NCI-H345 (cell line): ENCODE measurements at regions not wholly inside any gene's neighbourhood (a gene's known extent, or its start where the extent isn't known, plus 50 kb on each side); places are given as distances from the start of the nearest gene placed in this dataset.

ENCODE experiments used
- DNase-seq: peaks from one replicate; lab custom pipeline; 2025; lab: John Stamatoyannopoulos, UW

- DNase-seq, result no peak
Observed at GRCh38 chr5:2602451-2603271, 148.8 kb downstream of the IRX2 start.

GRCh38 chr5:2598503-2598902, 153.0 kb downstream of the IRX2 start:
- DNase-seq, result no peak

- DNase-seq, result no peak
Observed at GRCh38 chr5:2594701-2595100, 156.8 kb downstream of the IRX2 start.

GRCh38 chr5:2592766-2593165, 158.7 kb downstream of the IRX2 start:
- no peak for DNase-seq

GRCh38 chr5:2591777-2592453, 159.6 kb downstream of the IRX2 start:
- peak; percentile 50 for DNase-seq

GRCh38 chr5:2588850-2589501, 162.5 kb downstream of the IRX2 start:
- DNase-seq, result peak; percentile 20

GRCh38 chr5:2587189-2588031, 164.1 kb downstream of the IRX2 start:
- no peak for DNase-seq

- DNase-seq, result no peak
Observed at GRCh38 chr5:2586016-2586715, 165.3 kb downstream of the IRX2 start.

GRCh38 chr5:2584579-2585269, 166.8 kb downstream of the IRX2 start:
- no peak for DNase-seq

GRCh38 chr5:2582507-2582906, 169.0 kb downstream of the IRX2 start:
- DNase-seq, result no peak

- no peak for DNase-seq
Observed at GRCh38 chr5:2582106-2582505, 169.4 kb downstream of the IRX2 start.

- DNase-seq, result no peak
Observed at GRCh38 chr5:2581418-2581817, 170.1 kb downstream of the IRX2 start.

GRCh38 chr5:2579126-2579525, 172.4 kb downstream of the IRX2 start:
- DNase-seq, result peak; percentile 16

GRCh38 chr5:2577312-2578036, 174.0 kb downstream of the IRX2 start:
- no peak for DNase-seq

- no peak for DNase-seq
Observed at GRCh38 chr5:2576823-2577222, 174.7 kb downstream of the IRX2 start.

GRCh38 chr5:2575871-2576270, 175.6 kb downstream of the IRX2 start:
- DNase-seq, result no peak

GRCh38 chr5:2575292-2575691, 176.2 kb downstream of the IRX2 start:
- DNase-seq, result no peak

- peak; percentile 48 for DNase-seq
Observed at GRCh38 chr5:2574155-2574554, 177.3 kb downstream of the IRX2 start.

GRCh38 chr5:2570586-2570985, 180.9 kb downstream of the IRX2 start:
- DNase-seq, result no peak
